K562 (cell line): ENCODE measurements at regions not wholly inside any gene's neighbourhood (a gene's known extent, or its start where the extent isn't known, plus 50 kb on each side); places are given as distances from the start of the nearest gene placed in this dataset.

Experiments used
- ZNF143 ChIP-seq: sonication (generic); formaldehyde crosslinking; IDR thresholded peaks from 2 replicates; pipeline ENCODE4 v1.9.0; 2022; ENCODE audit warnings: mild to moderate bottlenecking, missing genetic modification reagents
- ZNF197 ChIP-seq: fragments of 200-800 bp; sonication (Bioruptor generic); IDR thresholded peaks from 2 replicates; pipeline ENCODE4 v1.6.1; 2016; ENCODE audit warnings: low read depth, missing genetic modification characterization, missing compliant biosample characterization
- ZNF263 ChIP-seq: sonication (generic); formaldehyde crosslinking; IDR thresholded peaks from 2 replicates; pipeline ENCODE4 v1.8.0; 2022; ENCODE audit warnings: mild to moderate bottlenecking, missing genetic modification reagents, borderline replicate concordance
- TF ChIP-seq, protein P1 (sequence below), 3 experiments: IDR thresholded peaks in 2 of 3; conservative IDR thresholded peaks in 1 of 3; 2 replicates each; pipeline ENCODE4 v1.5.1; 2011 to 2012; ENCODE audit warnings: low read length in 3 of 3, mild to moderate bottlenecking in 3 of 3, control low read depth in 2 of 3, improper control_type of control experiment in 1 of 3, inconsistent platforms in 1 of 3, low read depth in 1 of 3, mixed read lengths in 1 of 3, moderate library complexity in 1 of 3; ENCODE audit not compliant: insufficient read depth in 2 of 3

DNA sequence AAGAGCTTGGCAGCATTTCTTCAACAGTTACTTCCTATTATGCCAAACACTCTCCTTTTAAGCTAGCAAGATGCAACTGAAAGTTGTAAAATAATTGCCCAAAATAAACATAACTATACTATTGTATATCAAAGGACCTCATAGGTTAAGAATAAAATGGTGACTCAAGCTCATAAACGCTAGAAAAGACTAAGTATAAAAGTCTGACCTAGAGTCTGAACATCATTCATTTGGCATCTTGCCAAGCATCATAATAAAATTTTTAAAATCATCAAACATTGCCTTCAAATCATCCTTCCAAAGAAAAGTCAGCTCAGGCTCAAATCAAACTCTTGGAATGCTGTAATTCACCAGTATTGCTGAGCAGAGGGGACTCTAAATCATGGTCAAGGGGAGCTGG is 281.2 kb downstream of the QDPR start:
- TF ChIP-seq ZNF263 (no peak), ZNF197 (CRISPR knock-in tag) (no peak), ZNF143 (CRISPR knock-in tag) (no peak)
- TF ChIP-seq, protein P1, sequence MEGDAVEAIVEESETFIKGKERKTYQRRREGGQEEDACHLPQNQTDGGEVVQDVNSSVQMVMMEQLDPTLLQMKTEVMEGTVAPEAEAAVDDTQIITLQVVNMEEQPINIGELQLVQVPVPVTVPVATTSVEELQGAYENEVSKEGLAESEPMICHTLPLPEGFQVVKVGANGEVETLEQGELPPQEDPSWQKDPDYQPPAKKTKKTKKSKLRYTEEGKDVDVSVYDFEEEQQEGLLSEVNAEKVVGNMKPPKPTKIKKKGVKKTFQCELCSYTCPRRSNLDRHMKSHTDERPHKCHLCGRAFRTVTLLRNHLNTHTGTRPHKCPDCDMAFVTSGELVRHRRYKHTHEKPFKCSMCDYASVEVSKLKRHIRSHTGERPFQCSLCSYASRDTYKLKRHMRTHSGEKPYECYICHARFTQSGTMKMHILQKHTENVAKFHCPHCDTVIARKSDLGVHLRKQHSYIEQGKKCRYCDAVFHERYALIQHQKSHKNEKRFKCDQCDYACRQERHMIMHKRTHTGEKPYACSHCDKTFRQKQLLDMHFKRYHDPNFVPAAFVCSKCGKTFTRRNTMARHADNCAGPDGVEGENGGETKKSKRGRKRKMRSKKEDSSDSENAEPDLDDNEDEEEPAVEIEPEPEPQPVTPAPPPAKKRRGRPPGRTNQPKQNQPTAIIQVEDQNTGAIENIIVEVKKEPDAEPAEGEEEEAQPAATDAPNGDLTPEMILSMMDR (IDR thresholded peaks at IDR 0.05 in 2 of 3, conservative IDR thresholded peaks at IDR 0.05 in 1 of 3; ENCODE audit: insufficient read depth in 2 of 3, low read depth in 1 of 3, low read length in 3 of 3), result no peak
